ENCODE measurements at regions not wholly inside any gene's neighbourhood (a gene's known extent, or its start where the extent isn't known, plus 50 kb on each side); places are given as distances from the start of the nearest gene placed in this dataset.

DNA sequence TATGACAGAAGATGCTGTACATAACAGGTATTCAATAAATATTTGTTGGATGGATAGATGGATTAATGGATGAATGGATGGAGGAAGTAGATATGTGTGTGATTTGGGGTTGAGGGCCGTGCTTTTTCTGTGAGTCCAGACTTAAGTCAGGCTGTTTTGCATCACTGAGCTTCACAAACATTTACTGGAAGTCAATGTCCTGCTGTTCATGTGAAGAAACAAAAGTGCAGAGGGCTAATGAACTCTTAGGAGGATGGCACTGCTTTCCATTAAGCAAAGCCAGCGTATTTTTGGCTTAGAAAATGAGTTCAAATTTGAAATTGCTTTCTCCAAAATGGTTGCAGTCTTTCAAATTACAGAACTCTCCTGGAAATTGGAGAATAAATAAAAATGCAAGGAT lies 260.6 kb upstream of the SASH1 start (continued):
- TF ChIP-seq ZBTB33 (IDR thresholded peaks at IDR 0.05; ENCODE audit: extremely low read depth, insufficient replicate concordance, low read length) (no peak), SRF (IDR thresholded peaks at IDR 0.05; ENCODE audit: low read depth) (no peak), ZFX (IDR thresholded peaks at IDR 0.05) (no peak), CEBPB (IDR thresholded peaks at IDR 0.05; ENCODE audit: low read depth) (no peak)
- TF ChIP-seq, protein P1, sequence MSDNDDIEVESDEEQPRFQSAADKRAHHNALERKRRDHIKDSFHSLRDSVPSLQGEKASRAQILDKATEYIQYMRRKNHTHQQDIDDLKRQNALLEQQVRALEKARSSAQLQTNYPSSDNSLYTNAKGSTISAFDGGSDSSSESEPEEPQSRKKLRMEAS (IDR thresholded peaks at IDR 0.05), result no peak

DNA sequence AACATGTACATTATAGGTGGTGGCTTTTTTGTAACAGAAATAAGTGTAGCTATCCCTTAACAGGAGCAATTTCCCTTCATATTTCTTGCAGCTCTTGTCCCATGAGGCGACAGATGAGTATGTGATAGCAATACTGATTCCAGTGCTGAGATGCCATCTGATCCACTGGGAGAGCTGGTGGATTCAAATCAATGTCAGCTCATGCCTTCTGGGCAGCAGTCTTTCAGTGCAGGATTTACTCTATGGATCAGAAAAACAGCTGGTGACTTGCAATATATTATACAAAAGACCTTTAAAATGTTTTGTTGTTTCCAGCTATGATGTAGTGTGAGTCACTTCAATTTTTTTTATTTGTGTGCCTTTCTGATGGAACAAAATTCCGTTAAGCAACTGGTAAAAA lies 259.9 kb upstream of the SASH1 start:
- H3K9ac ChIP-seq (ENCODE audit: low read length), result no peak overlapping the region
- no peaks in the 10 kb centered on the region for H4K20me1 ChIP-seq (ENCODE audit: insufficient read depth)
- CTCF ChIA-PET, result no interaction called here
- no peak for TF ChIP-seq FOSL1 (IDR thresholded peaks at IDR 0.05; ENCODE audit: low read depth)
- no peak for TF ChIP-seq EZH2 (IDR thresholded peaks at IDR 0.05)
- TF ChIP-seq SIN3A (IDR thresholded peaks at IDR 0.05; ENCODE audit: low read depth), result no peak
- no peak for TF ChIP-seq RAD21 (IDR thresholded peaks at IDR 0.05; ENCODE audit: low read depth)
- no peak for TF ChIP-seq ELF1 (IDR thresholded peaks at IDR 0.05; ENCODE audit: borderline replicate concordance, low read depth)
- TF ChIP-seq REST (IDR thresholded peaks at IDR 0.05; ENCODE audit: low read depth), result no peak
- no peak for TF ChIP-seq SP1 (IDR thresholded peaks at IDR 0.05; ENCODE audit: low read depth)
- TF ChIP-seq POLR2AphosphoS5 (IDR thresholded peaks at IDR 0.05; ENCODE audit: low read depth, low read length), result no peak
- TF ChIP-seq TCF7L2 (IDR thresholded peaks at IDR 0.05; ENCODE audit: borderline replicate concordance, extremely low read depth, insufficient read depth, insufficient read length), result no peak
- TF ChIP-seq EZH2phosphoT487 (IDR thresholded peaks at IDR 0.05; ENCODE audit: borderline replicate concordance), result no peak
- TF ChIP-seq YY1 (IDR thresholded peaks at IDR 0.05; ENCODE audit: extremely low read depth, insufficient replicate concordance, low read depth, low read length), result no peak
- no peak for TF ChIP-seq JUND (IDR thresholded peaks at IDR 0.05)
- no peak for TF ChIP-seq EGR1 (IDR thresholded peaks at IDR 0.05; ENCODE audit: low read depth)
- no peak for TF ChIP-seq ZBTB33 (IDR thresholded peaks at IDR 0.05; ENCODE audit: extremely low read depth, insufficient replicate concordance, low read length)
- TF ChIP-seq CEBPB (IDR thresholded peaks at IDR 0.05; ENCODE audit: low read depth), result no peak
- no peak for TF ChIP-seq ZNF274 (IDR thresholded peaks at IDR 0.05; ENCODE audit: low read depth, low read length)
- TF ChIP-seq, protein P1 (IDR thresholded peaks at IDR 0.05), result no peak
- H2AFZ ChIP-seq (ENCODE audit: low read depth, low read length, poor library complexity, severe bottlenecking), result no peak overlapping the region
- H3K4me3 ChIP-seq (replicated peaks in 1 of 2; ENCODE audit: low read depth in 1 of 2, low read length in 2 of 2), result no peak overlapping the region
- BruUV-seq (replicated peaks), result no TSS peak
- H3K9me2 ChIP-seq (ENCODE audit: insufficient read depth), result no peaks in the 10 kb centered on the region
- RAD21 ChIA-PET (ENCODE audit: low non-redundant PET in 1 of 2, low total read pairs in 2 of 2, uncharacterized antibody in 2 of 2, unreplicated experiment in 2 of 2), result no interaction called here
- no peaks in the 10 kb centered on the region for H3K36me3 ChIP-seq (ENCODE audit: control insufficient read depth in 1 of 2, insufficient read depth in 2 of 2, low read length in 2 of 2)
- H3K4me1 ChIP-seq (ENCODE audit: control insufficient read depth in 1 of 2, insufficient read depth in 2 of 2, low read length in 2 of 2), result no peaks in the 10 kb centered on the region
- no peak overlapping the region for H3K27ac ChIP-seq (ENCODE audit: low read depth, low read length)
- intact Hi-C loops (cut with micrococcal nuclease), result no loop called here
- H3K79me2 ChIP-seq (ENCODE audit: insufficient read depth, low read length), result no peaks in the 10 kb centered on the region
- DNase-seq (ENCODE audit: low read depth, low spot score) (no peak), ATAC-seq (no peak)
- H3K9me3 ChIP-seq (ENCODE audit: control insufficient read depth in 1 of 2, insufficient read depth in 1 of 2, low read depth in 1 of 2, low read length in 2 of 2), result no peaks in the 10 kb centered on the region
- no peak overlapping the region for H3K4me2 ChIP-seq (ENCODE audit: low read length)
- POLR2A ChIA-PET, result no interaction called here
- H3K27me3 ChIP-seq (ENCODE audit: insufficient read depth, low read length), result no peaks in the 10 kb centered on the region
